GM19468 (cell line): ENCODE measurements at regions not wholly inside any gene's neighbourhood (a gene's known extent, or its start where the extent isn't known, plus 50 kb on each side); places are given as distances from the start of the nearest gene placed in this dataset.

Source experiments
- ATAC-seq: cut with Tn5 transposase; IDR thresholded peaks from one replicate; pipeline ENCODE4 v1.9.1; 2021; ENCODE audit warnings: mild to moderate bottlenecking, moderate library complexity, moderate number of reproducible peaks; ENCODE audit not compliant: unreplicated experiment; ENCODE audit errors: extremely low read depth

DNA sequence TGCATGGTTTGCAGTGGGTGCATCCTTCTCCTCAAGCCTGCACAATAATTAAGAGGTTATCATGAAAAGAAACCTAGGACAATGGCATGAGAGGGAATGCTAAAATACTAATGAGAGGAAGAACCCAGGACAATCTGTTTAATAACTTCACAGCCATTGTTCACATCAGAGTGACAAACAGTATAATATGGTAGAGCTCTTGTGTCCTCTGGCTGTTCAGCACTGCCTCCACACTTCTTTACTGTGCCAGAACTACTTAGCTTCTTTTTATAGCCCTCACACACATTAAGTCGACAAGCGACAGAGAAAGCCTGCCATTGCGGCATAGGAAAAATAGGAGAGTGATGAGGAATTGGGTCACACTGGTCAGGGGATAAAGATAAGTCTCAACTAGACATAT, 65.0 kb upstream of the MEIS2 start:
- ATAC-seq: no peak

DNA sequence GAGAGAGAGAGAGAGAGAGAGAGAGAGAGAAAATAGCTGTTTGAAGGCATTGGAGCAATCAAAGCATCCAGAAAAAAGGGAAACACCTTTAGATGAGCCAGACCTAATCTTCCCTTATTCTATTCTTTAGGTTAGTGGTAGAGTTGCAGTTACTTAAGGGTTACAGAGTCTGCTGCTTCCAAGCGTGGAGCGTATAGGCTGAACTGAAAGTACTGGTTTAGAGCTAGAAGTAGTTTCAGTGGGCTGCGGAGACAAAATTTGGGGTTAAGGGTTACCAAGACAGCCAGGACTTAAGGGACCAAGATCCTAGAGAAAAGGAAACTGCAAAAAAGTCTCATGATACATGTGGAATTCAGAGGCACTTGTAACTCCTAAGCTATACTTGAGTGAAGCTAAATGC, 66.1 kb upstream of the MEIS2 start:
- no peak for ATAC-seq

DNA sequence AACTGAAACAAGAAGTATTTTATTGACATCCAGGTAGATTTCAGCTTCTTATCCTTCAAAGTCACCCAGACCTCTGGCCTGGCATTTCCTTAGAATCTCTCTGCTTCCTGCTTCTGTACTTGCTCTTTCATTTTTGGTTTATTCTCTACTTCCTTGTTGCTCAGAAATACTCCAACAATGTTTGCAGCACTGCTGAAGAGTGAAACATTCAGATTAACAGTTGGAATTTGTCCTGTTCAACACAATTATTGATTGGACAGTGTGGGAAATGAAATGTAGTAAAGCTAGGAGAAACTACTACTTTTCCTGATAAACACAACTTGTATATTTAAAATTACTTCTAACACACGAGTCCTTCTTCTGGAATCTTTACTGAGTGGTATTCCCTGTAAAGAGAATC, 81.0 kb upstream of the MEIS2 start:
- ATAC-seq: no peak

DNA sequence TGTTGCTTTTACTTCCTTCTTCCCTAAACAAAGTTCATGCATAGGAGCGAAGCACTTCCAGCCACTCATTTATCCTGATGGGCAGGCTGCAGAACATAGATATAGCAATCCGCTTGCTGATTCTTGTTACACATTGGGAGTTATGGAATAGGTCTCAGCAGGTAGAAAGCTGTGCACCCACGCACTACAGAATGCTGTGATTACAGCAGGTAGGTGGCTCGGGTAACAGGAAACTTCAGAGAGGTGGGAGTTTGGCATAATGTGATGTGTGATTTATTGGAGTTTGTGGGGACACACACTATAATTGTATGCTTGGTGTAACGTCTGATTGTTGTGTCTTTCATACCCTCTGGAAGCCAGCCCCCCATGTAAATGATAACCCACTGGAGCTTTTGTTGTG, 99.2 kb upstream of the MEIS2 start:
- ATAC-seq: no peak

DNA sequence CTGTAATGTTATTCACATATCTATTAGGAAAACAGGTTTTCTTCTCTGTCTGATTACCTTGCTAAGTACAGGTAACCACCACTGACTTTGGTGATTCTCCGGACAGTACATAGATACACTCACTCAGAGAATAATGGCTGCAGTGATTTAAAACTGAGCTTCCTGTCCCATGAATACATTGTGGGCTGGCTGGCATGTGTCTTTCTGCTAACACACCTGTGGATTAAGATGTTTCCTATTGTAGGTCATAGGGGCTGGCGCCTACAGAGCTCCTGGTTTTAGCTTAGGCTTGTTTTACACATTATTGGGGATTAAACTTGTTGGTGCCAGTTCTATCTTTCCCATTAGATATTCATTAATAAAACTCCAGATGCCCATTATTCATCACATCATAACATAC, 102.7 kb upstream of the MEIS2 start:
- ATAC-seq: no peak

DNA sequence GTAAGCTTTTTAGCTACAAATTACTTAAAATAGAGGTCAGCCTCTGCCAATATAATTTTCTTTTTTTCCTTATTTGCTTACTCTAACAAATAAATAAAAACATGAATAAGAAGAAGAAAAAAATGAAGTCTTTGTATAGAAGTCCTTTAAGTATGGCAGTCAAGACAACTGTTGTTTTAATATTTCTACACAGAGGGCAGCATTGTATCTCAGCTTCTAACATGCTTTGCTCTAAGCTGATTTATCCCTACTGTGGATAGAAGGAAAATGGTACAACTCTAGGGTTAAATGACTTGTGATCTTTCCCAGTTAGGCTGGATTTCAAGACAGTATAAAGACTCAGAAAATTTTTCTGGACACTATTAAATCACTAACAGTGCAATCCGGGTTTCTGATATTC, 104.3 kb upstream of the MEIS2 start:
- ATAC-seq: no peak

DNA sequence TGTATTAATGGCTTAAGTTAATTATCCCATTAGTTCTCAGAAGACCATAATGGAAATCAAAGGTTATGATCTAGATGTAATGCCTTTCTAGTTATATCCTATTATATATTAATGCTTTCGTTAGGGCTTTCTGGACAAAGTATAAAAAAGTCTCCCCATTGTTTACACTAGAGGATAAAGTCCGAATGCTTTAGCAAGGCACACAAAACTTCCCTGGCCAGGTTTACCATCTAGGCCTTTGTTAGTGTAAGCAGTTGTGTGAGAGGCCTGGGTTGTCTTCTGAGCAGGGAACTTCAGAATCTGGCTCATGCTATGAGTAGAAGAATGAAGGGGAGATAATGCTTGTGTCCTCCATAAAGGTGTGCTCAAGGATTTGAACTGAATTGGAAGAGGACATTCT, 106.3 kb upstream of the MEIS2 start:
- ATAC-seq: no peak

DNA sequence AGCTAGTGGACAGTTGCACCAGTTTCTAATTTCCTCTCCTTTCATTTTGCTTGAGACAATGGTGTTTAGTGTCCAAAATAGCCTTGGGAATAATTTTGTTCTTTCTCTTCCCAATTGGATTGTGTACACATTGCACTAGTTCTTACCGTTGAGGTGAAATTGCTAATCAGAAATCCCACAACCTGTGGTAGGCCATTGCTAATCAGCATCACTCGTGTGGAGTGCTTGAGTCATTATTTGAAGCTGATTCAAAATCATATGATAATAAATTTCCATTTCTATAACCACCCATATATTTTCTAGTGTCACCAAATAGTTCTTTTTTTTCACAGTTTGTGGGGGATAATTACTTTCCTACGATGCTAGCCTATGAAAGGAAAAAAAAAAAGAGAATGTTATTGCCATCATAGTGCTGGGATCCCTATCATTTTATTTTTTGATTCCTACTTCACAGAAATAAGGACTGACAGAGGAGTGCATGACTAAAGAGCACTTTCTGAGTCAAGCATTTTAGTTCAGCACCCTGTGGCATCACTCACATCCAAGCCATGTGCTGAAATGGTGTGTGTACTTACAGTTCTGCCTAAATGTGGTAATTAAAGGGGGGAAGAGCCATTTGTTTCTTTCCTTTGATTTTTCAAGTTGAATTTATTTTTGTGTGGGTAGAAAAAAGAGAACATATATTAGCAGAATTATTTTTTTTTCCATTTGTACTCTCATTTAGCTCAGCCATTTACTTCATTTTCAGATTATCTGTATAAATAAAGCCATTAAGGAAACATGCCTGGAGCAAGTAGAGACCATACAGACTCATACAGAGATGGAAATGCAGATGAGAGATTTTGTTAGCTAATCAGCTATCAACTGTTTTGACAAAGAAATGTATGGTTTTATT, 108.0 kb upstream of the MEIS2 start:
- no peak for ATAC-seq

DNA sequence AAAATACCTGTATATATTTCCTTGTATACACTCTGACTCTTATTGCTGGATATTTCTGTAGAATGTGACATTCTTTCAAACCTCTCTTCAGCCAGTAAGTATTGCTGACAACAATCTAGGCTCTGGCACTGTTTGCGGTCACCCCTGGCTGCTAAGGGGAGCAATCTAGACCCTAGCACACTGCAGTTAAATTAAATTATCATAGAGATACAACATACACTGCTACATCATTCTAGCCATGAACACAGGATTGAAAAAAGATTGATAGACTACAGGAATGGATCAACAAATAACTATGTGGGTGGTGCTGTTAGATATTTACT, 108.7 kb upstream of the MEIS2 start:
- no peak for ATAC-seq

DNA sequence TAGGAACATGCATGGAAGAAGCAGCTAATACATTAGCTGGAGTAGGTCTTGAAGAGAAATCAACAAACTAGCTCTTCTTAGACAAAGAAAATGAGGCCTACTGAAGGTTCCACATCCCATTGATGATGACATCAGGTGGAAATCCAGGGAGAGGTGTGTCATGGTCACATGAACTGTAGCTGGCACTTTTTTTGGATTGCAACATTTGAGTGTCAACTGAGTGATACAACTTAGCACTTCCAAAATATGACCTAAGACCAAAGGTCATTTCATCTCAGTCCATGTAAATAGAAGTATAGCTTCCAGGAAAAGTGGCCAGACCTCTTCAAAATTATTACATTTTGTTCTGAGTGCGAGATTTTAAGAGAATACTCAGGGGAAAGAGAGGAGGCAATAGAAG, 117.2 kb upstream of the MEIS2 start:
- ATAC-seq: no peak

DNA sequence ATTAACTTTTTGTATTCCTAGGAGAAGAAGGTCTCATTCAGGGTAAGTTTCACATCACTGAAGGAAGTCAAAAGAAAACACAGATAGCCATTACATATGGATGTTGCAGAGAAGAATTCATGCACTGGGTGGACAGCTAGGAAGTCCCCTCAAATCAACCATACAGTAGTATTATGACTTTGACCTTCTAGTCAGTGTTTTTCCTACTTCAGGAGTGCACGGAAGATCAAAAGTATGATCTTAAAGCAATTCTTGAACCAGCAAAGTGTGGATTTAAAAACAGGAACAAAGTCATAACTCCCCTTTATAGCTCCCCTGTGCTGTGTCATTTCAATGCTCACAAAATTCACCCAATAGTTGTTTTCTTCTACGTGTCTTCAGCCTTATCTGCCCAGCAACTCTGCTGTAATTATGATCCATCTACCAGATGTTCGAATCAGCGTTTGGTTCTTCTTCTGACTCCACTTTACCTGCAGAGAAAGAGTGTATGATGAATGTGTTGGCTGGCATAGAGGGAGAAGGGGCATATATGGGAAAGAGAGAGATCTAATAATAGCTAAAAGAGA, 118.1 kb upstream of the MEIS2 start:
- no peak for ATAC-seq

DNA sequence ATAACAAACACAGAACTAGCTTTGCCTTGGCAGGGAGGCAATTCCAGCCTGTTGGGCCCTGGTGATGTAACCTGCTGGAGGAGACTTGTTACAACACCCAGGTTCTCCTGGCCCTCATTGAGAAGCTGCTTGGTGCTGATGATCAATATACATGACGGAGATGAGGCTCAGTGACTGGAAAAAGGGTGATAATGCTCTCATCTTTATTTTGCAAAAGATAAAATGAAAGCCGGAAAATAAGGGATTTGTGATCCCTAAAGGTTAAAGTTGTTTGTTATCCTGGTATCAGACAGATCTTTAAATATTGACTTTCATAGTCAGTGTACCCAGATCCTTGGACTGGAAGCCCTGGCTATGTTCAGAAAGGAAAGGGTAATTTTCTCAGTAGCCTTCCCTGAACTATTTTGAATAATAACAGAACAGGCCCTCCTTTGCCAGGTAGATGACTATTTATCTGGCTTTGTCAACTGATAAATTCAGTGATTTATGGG, 118.9 kb upstream of the MEIS2 start:
- no peak for ATAC-seq

DNA sequence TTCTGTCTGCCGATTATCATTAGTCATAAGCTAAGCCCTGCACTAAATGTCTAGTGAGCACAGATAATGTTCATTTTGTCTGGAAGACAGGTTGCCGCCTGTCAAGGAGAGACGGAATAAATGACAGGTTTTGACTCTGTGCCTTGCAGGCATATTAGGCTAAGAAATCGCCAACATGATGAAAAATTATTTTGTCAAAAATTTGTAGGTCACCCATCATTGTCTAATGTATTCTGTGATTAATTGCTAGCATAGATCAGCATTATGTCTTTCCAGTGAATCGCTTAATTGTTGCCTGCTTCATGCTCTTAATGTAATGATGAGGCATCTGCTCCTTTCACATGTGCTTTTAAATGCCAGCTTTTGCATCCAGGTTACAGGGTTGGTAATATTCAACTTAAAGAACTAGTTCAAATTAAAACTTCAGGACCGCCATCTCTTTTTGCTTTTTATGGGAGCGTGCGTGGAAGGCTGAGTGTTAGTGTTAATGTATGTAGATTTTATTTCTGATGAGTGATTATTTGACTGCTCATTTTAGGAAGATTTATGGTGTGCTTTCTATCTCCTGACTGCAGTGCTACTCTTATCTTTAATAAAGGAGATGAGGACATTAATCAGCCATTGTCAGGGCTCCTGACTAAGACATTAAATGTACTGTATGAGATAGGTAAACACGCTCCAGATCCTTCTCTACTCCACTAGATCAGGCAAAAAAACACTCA, 120.8 kb upstream of the MEIS2 start:
- ATAC-seq: no peak

DNA sequence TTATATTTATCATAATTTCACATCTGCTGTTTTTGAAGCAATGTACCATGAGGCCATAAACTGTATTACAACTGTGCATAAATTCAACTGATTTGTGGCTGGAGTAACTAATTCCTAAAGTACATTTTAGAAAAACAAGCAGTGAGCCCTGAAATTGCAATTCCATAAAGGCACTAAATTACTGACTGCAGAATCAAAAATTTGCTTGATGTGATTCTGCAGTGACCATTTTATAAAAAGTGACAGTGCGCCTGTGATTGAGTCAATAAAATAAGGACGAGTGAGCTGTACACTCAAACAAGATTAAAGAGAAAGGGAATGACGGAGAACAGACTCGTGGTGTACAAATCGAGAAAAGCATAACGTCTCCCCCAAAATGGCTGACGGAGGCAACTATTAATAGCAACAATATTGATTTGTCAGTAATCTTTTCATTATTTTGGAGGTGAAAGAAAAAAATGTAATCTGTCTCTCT, 121.4 kb upstream of the MEIS2 start:
- no peak for ATAC-seq

DNA sequence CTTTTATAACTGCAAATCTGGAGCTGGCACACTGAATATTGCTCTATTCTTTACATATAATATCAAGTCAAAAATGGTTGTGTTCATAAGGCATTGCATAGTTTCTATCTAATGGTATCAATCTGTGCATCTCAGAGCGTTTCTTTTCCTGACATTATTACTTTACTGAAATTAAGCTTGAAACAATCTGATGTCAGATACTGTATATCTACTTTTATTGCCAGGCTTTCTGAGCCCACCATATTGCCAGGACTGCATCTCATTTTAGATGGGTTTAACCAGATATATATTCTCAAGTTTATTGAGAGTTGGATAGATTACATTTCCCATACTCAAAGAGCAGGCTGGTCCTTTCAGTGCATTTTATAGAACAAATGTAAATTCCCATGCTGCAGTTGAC, 122.7 kb upstream of the MEIS2 start:
- ATAC-seq: no peak

DNA sequence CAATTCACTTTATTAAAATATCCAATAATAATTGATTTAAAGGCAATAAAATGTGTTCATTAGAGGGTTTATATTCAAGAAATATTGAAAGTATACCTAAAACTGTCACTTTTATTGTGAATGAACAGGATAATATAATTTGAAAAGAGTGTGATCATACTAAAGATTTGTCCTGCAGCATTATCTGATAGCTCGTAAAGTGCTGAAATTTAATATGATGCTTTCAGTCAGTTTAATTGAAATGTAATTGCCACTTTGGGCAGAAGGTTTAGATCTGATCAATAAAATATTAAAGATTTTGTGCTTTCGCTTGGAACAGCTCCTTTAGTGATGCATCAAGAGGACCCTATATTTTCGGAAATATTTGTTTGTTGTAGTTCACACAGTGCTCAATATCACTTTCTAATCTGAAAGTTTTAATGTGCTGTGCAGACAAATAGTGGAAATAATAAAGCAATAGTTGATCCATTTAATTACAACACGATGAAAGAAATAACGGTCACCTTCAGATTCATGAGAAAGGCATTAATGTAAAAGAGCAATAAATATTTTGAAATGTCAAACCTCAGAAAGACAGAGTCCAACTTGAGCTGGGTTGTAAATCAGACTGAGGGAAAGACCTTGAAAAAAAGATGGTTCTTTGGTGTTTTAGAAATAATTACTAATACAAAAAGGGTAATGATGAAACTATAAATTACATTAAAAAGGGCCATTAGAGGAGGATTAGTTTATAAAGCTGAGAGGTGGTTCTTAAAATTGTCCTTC, 129.7 kb upstream of the MEIS2 start:
- ATAC-seq: no peak

DNA sequence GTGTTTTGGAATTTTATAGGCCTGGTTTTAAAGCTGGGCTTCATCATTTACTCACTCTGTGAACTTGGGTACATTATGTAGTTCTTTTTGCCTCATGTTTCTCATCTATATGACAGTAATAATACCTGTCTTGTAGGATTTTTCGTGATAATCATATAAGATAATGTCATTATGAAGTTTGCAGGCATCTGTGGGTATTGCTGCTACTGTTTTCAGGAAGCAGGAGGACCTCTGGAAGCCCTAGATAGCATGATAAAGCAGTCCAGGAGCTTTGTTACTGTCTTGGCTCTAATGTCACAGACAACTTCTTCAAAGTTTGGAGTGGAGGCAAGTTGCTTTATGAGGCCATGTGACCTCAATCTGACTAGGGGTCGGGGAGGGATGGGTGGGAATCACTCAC, 145.0 kb upstream of the MEIS2 start:
- no peak for ATAC-seq

DNA sequence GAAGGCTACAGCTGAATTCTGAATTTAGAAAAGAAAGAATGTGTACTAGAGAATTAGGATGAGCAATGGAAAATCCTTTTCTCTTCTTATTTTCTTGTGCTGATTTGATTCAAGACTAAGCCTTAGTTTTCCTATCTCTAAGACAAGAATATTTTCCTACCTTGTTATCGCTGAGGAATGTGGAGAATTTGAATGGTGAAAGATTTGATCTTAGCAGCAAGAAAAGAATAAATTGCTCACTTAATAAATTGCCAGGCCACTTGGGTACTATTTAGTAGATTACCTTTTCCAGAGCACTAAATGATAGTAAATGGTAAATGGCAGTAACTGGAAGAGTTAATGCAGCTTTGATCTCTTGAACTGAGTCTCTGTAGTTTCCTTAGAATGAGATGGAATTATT, 145.7 kb upstream of the MEIS2 start:
- ATAC-seq: no peak

DNA sequence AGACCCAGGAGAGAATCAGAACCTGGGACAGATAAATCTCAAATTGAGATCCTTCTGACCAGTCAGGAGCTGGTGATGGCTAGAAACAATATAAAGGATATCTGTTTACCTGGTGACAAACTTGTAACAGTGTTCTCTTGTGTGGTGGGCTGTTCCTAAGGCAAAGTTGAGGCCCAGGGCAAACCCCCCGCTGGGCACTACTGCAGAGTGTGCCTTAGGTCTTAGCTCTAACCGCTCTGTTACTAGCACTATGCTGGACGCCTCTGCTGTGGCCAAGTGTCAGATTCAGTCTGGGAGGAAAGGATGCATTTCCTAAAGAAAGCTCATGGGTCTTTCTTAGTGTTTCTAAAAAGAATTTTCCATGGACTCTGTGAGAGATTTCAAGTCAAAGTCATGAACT, 146.5 kb upstream of the MEIS2 start:
- no peak for ATAC-seq

DNA sequence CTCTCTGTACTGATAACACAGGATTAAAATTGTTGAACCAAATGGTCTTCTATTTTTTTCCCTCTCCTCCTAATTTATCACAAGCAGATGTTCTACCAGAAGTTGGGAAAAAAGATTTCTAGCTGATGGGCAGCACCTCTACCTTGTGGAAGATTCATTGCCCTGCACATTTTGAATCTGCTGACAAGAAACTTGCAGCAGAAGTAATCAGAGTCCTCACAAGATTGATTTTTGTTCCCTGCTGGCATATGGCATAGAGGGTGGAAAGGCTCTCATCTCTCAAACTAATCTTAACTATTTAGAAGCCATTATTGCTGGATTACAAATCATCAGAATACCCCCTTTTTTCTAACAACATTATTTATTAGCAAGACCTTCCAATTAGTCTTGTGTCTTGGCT, 148.9 kb upstream of the MEIS2 start:
- ATAC-seq: no peak

DNA sequence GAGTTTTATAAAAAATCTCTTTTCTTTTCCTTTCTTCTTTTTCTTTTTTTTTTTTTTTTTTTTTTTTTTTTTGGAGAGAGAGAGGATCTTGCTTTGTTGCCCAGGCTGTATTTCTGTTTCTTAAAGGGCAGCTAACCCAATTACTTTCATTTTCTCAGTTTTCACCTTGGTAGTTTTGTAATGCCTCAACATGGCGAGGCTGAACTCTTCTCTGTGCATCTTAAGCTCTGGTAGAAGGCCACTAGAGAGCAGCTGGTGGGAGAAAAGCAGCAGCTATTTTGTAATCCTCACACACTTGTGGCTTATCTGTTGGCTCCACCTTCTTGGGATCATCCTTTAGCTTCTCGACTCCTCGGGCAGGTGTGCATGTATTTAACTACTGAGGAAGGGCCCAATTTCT, 152.2 kb upstream of the MEIS2 start:
- no peak for ATAC-seq
